Fibroblast of lung (primary cell): ENCODE measurements at regions not wholly inside any gene's neighbourhood (a gene's known extent, or its start where the extent isn't known, plus 50 kb on each side); places are given as distances from the start of the nearest gene placed in this dataset.

Source experiments
- DNase-seq, 2 donors: peaks; one replicate each; pipeline versions ENCODE4 v3.0.0 to v3.0.0-alpha.2; 2010; ENCODE audit warnings: low read depth in 2 of 2
- H2AFZ ChIP-seq: 2 replicates; pipeline ENCODE4 v1.5.1; 2012; ENCODE audit warnings: low read length, control low read depth, inconsistent platforms
- H3K27ac ChIP-seq: 2 replicates; pipeline ENCODE4 v1.5.1; 2011; ENCODE audit warnings: low read length, control low read depth; ENCODE audit not compliant: insufficient read depth
- H3K27me3 ChIP-seq: 2 replicates; pipeline ENCODE4 v1.5.1; 2011; ENCODE audit warnings: mild to moderate bottlenecking, low read length; ENCODE audit not compliant: control insufficient read depth, insufficient read depth
- H3K36me3 ChIP-seq: 2 replicates; pipeline ENCODE4 v1.5.1; 2011; ENCODE audit warnings: low read length; ENCODE audit not compliant: control insufficient read depth, insufficient read depth
- H3K4me1 ChIP-seq: 2 replicates; pipeline ENCODE4 v1.5.1; 2011; ENCODE audit warnings: low read length; ENCODE audit not compliant: control insufficient read depth, insufficient read depth; ENCODE audit errors: extremely low read depth
- H3K4me2 ChIP-seq: 2 replicates; pipeline ENCODE4 v1.5.1; 2011; ENCODE audit warnings: low read length, control low read depth; ENCODE audit not compliant: insufficient read depth; ENCODE audit errors: extremely low read depth
- H3K4me3 ChIP-seq, 4 experiments: fragments of 200-600 bp in 1 of 4; sonication (generic) in 1 of 4; replicated peaks in 1 of 4; 2 replicates each; pipeline ENCODE4 v1.5.1; 2011 to 2016; ENCODE audit warnings: low read length in 4 of 4, low read depth in 3 of 4, mild to moderate bottlenecking in 3 of 4, control low read depth in 2 of 4, inconsistent platforms in 1 of 4, mixed read lengths in 1 of 4; ENCODE audit not compliant: insufficient read depth in 1 of 4; ENCODE audit errors: control extremely low read depth in 1 of 4
- H3K79me2 ChIP-seq: 2 replicates; pipeline ENCODE4 v1.5.1; 2012; ENCODE audit warnings: mild to moderate bottlenecking, low read length, inconsistent platforms; ENCODE audit not compliant: control insufficient read depth, insufficient read depth
- H3K9ac ChIP-seq: 2 replicates; pipeline ENCODE4 v1.5.1; 2011; ENCODE audit warnings: mild to moderate bottlenecking, low read length, control low read depth; ENCODE audit not compliant: insufficient read depth
- H3K9me3 ChIP-seq: 2 replicates; pipeline ENCODE4 v1.5.1; 2012; ENCODE audit warnings: low read depth, low read length; ENCODE audit not compliant: control insufficient read depth, insufficient read depth
- H4K20me1 ChIP-seq: 2 replicates; pipeline ENCODE4 v1.5.1; 2011; ENCODE audit warnings: low read length; ENCODE audit not compliant: control insufficient read depth, insufficient read depth; ENCODE audit errors: extremely low read depth
- CTCF ChIP-seq, 2 donors: IDR thresholded peaks in 1 of 2; conservative IDR thresholded peaks in 1 of 2; 1 replicate in 1 of 2; 2 replicates in 1 of 2; pipeline ENCODE4 v1.5.1; 2011 to 2012; ENCODE audit warnings: low read length in 2 of 2, control low read depth in 1 of 2, inconsistent platforms in 1 of 2, low read depth in 1 of 2, mild to moderate bottlenecking in 1 of 2
- EZH2 ChIP-seq: IDR thresholded peaks from 2 replicates; pipeline ENCODE4 v1.5.1; 2012; ENCODE audit warnings: low read length, control low read depth, mild to moderate bottlenecking; ENCODE audit errors: missing control alignments

GRCh38 chr5:67315082-67315989, 118.7 kb upstream of the CD180 start:
- TF ChIP-seq EZH2 = no peak
- no peak for TF ChIP-seq CTCF (conservative IDR thresholded peaks at IDR 0.05 in 1 of 2, IDR thresholded peaks at IDR 0.05 in 1 of 2; ENCODE audit: low read depth in 1 of 2, low read length in 2 of 2)
- DNase-seq = peak in 1 of 2 donors; percentile 77

GRCh38 chr5:67311701-67312100, 115.1 kb upstream of the CD180 start:
- Histone ChIP-seq H3K36me3 (no peaks in the 10 kb centered on the region), H3K27me3 (no peaks in the 10 kb centered on the region), H4K20me1 (no peaks in the 10 kb centered on the region), H3K4me1 (no peaks in the 10 kb centered on the region), H3K9me3 (no peaks in the 10 kb centered on the region), H3K4me3 (no peak overlapping the region), H2AFZ (no peak overlapping the region), H3K4me2 (no peak overlapping the region), H3K79me2 (no peaks in the 10 kb centered on the region), H3K9ac (no peak overlapping the region), H3K27ac (no peak overlapping the region)
- DNase-seq = no peak
- TF ChIP-seq EZH2 (no peak), CTCF (conservative IDR thresholded peaks at IDR 0.05 in 1 of 2, IDR thresholded peaks at IDR 0.05 in 1 of 2; ENCODE audit: low read depth in 1 of 2, low read length in 2 of 2) (no peak)

More at GRCh38 chr5:67315082-67315989, 118.7 kb upstream of the CD180 start:
- Histone ChIP-seq H3K36me3 (no peaks in the 10 kb centered on the region), H3K27ac (peak overlapping the region; percentile 50), H3K27me3 (no peaks in the 10 kb centered on the region), H2AFZ (peak overlapping the region; percentile 54), H3K79me2 (no peaks in the 10 kb centered on the region), H3K9ac (no peak overlapping the region), H3K4me3 (no peak overlapping the region), H3K4me1 (no peaks in the 10 kb centered on the region), H4K20me1 (no peaks in the 10 kb centered on the region), H3K9me3 (no peaks in the 10 kb centered on the region), H3K4me2 (peak overlapping the region; percentile 68)

- Histone ChIP-seq H3K27ac (no peak overlapping the region), H3K36me3 (no peaks in the 10 kb centered on the region), H3K4me3 (no peak overlapping the region), H3K9ac (no peak overlapping the region), H2AFZ (no peak overlapping the region), H3K4me1 (no peaks in the 10 kb centered on the region), H3K9me3 (no peaks in the 10 kb centered on the region), H3K79me2 (no peaks in the 10 kb centered on the region), H3K27me3 (no peaks in the 10 kb centered on the region), H3K4me2 (no peak overlapping the region), H4K20me1 (no peaks in the 10 kb centered on the region)
- DNase-seq = no peak
- no peak for TF ChIP-seq EZH2
- TF ChIP-seq CTCF (conservative IDR thresholded peaks at IDR 0.05 in 1 of 2, IDR thresholded peaks at IDR 0.05 in 1 of 2; ENCODE audit: low read depth in 1 of 2, low read length in 2 of 2) = no peak
Observed at GRCh38 chr5:67311208-67311607, 114.6 kb upstream of the CD180 start.
